Panc1 (cell line): ENCODE measurements at regions not wholly inside any gene's neighbourhood (a gene's known extent, or its start where the extent isn't known, plus 50 kb on each side); places are given as distances from the start of the nearest gene placed in this dataset.

ENCODE experiments used
- ATAC-seq: fragments of 200-7000 bp; cut with Tn5 transposase; 2 replicates; pipeline ENCODE4 v1.9.1; 2020; ENCODE audit warnings: mild to moderate bottlenecking, moderate library complexity
- BruUV-seq: library from RNA; stranded (reverse); fragments of 400-500 nt; replicated peaks from 2 replicates; lab custom pipeline; 2021; lab: Mats Ljungman, UMichigan
- CTCF ChIA-PET: fragments of 300-600 bp; sonication (Branson Sonifier 250); formaldehyde crosslinking; loops from one replicate; lab custom pipeline; 2022; ENCODE audit warnings: antibody characterized with exemption; lab: Charles Lee
- POLR2A ChIA-PET: fragments of 300-600 bp; sonication (Branson Sonifier 250); formaldehyde crosslinking; loops from one replicate; lab custom pipeline; 2022; ENCODE audit warnings: antibody characterized with exemption; lab: Charles Lee
- DNase-seq: peaks from one replicate; pipeline ENCODE4 v3.0.0-alpha.2; 2010; ENCODE audit warnings: low read depth, low spot score
- H3K27ac ChIP-seq: 2 replicates; pipeline ENCODE4 v1.5.1; 2011; ENCODE audit warnings: mild to moderate bottlenecking, low read length, inconsistent platforms
- H3K27me3 ChIP-seq: fragments of 200-500 bp; sonication (Bioruptor generic); 2 replicates; pipeline ENCODE4 v1.6.0; 2014; ENCODE audit warnings: low read length, inconsistent platforms; ENCODE audit not compliant: control insufficient read depth, insufficient read depth
- H3K36me3 ChIP-seq: fragments of 200-500 bp; sonication (Bioruptor generic); 2 replicates; pipeline ENCODE4 v1.5.1; 2014; ENCODE audit warnings: inconsistent platforms, mild to moderate bottlenecking, low read length, moderate library complexity; ENCODE audit not compliant: control insufficient read depth, insufficient read depth
- H3K4me1 ChIP-seq: 2 replicates; pipeline ENCODE4 v1.5.1; 2011; ENCODE audit warnings: inconsistent platforms, mild to moderate bottlenecking, low read length, moderate library complexity; ENCODE audit not compliant: control insufficient read depth, insufficient read depth
- H3K4me3 ChIP-seq, 2 experiments: 2 replicates each; pipeline ENCODE4 v1.5.1; 2011 to 2012; ENCODE audit warnings: low read depth in 2 of 2, low read length in 2 of 2, mild to moderate bottlenecking in 2 of 2, inconsistent platforms in 1 of 2, moderate library complexity in 1 of 2
- H3K9me3 ChIP-seq: fragments of 200-500 bp; sonication (Bioruptor generic); 2 replicates; pipeline ENCODE4 v1.5.1; 2014; ENCODE audit warnings: low read depth, mild to moderate bottlenecking, inconsistent platforms, low read length, moderate library complexity; ENCODE audit not compliant: control insufficient read depth, insufficient read depth
- CTCF ChIP-seq: fragments of 450-650 bp; IDR thresholded peaks from 2 replicates; pipeline ENCODE4 v1.5.1; 2017; ENCODE audit warnings: mild to moderate bottlenecking
- POLR2AphosphoS5 ChIP-seq: IDR thresholded peaks from 2 replicates; pipeline ENCODE4 v1.6.1; 2012; ENCODE audit warnings: mild to moderate bottlenecking, low read depth, low read length, moderate library complexity
- REST ChIP-seq, 2 experiments: IDR thresholded peaks; 2 replicates each; pipeline ENCODE4 v1.6.1; 2011 to 2012; ENCODE audit warnings: low read depth in 2 of 2, control low read depth in 1 of 2, low read length in 1 of 2, mild to moderate bottlenecking in 1 of 2, moderate library complexity in 1 of 2; ENCODE audit not compliant: insufficient read depth in 1 of 2
- SIN3A ChIP-seq: IDR thresholded peaks from 2 replicates; pipeline ENCODE4 v1.6.1; 2012; ENCODE audit warnings: low read depth, mild to moderate bottlenecking, low read length, moderate library complexity, borderline replicate concordance; ENCODE audit not compliant: insufficient read depth
- TCF7L2 ChIP-seq: IDR thresholded peaks from 2 replicates; pipeline ENCODE4 v1.6.1; 2011; ENCODE audit warnings: mild to moderate bottlenecking, low read depth, low read length, inconsistent platforms
- in situ Hi-C: cut with HindIII; loops from 2 replicates; pipeline ENCODE4 v1.10.0; 2016; ENCODE audit warnings: low sequenced_read_pairs, low pct_unique_long_range_greater_than_20kb
- intact Hi-C: fragments of 100-400 bp; cut with micrococcal nuclease; formaldehyde crosslinking; loops from one replicate; pipeline ENCODE4 v1.10.0; 2022; ENCODE audit not compliant: unreplicated experiment

DNA sequence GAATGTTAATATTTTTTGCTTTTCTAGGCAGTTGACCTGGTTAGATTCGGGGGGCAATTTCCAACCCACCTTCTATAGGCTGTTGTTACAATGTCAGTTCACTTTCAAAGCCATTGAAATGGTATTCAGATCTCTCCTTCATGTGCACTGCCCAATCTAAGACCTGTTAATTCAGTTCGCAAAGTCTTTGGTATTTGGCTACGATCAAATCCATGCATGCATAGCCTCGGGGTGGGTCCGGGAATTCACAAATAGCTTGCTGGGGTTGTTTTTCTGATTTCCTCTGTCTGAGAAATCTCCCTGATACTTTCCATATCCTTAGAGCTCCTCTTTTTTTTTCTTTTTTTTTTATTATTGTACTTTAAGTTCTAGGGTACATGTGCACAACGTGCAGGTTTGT lies 252.6 kb upstream of the SPAG17 start:
- Histone ChIP-seq H3K36me3 (no peaks in the 10 kb centered on the region), H3K4me1 (no peaks in the 10 kb centered on the region), H3K4me3 (no peak overlapping the region), H3K27ac (no peak overlapping the region), H3K9me3 (no peaks in the 10 kb centered on the region), H3K27me3 (no peaks in the 10 kb centered on the region)
- intact Hi-C loops: no loop called here
- in situ Hi-C loops: no loop called here
- POLR2A ChIA-PET: interaction anchor here (0.6 kb wide), 1 partner anchor 1440 kb away, joined by 4 read pairs; no protein-coding TSS in a partner anchor
- DNase-seq (no peak), ATAC-seq (no peak)
- TF ChIP-seq SIN3A: no peak
- no peak for TF ChIP-seq POLR2AphosphoS5
- no peak for TF ChIP-seq REST (IDR thresholded peaks at IDR 0.05; ENCODE audit: insufficient read depth in 1 of 2, low read depth in 2 of 2, low read length in 1 of 2)
- no peak for TF ChIP-seq CTCF
- CTCF ChIA-PET: no interaction called here
- BruUV-seq: no TSS peak

GRCh38 chr1:118429856-118430255 lies 244.8 kb upstream of the SPAG17 start:
- H3K27me3 ChIP-seq: no peaks in the 10 kb centered on the region
- DNase-seq (no peak), ATAC-seq (no peak)
- in situ Hi-C loops: no loop called here
- H3K9me3 ChIP-seq: no peaks in the 10 kb centered on the region
- H3K36me3 ChIP-seq: no peaks in the 10 kb centered on the region
- no TSS peak for BruUV-seq
- H3K4me3 ChIP-seq: no peak overlapping the region
- POLR2A ChIA-PET: no interaction called here
- TF ChIP-seq REST (IDR thresholded peaks at IDR 0.05; ENCODE audit: insufficient read depth in 1 of 2, low read depth in 2 of 2, low read length in 1 of 2): no peak
- no peak for TF ChIP-seq POLR2AphosphoS5
- TF ChIP-seq TCF7L2: no peak
- TF ChIP-seq SIN3A: no peak
- TF ChIP-seq CTCF: no peak
- H3K4me1 ChIP-seq: no peaks in the 10 kb centered on the region
- CTCF ChIA-PET: no interaction called here
- intact Hi-C loops: no loop called here
- H3K27ac ChIP-seq: no peak overlapping the region
